ENCODE measurements at regions not wholly inside any gene's neighbourhood (a gene's known extent, or its start where the extent isn't known, plus 50 kb on each side); places are given as distances from the start of the nearest gene placed in this dataset.

DNA sequence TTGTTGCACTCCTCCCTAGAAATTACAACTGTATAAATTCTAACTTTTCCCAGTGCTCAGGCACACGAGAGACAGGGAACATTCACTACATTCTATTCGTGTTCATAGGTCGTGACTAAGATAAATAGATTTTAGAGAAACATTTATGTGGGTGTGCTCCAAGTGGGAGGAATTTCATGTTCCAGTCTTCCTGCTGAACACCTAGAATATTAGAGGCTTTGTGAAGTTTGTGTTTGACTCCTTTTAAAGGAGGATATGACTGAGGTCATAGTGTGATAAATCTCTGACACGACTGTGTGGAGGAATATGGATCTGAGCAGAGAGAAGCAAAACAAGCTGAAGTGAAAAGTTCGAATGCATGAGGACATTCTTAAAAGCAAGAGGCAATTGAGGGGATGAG lies 355.3 kb downstream of the ZSWIM6 start:
- TF ChIP-seq CTCF (IDR thresholded peaks at IDR 0.05; ENCODE audit: low read depth, low read length) (no peak), EZH2phosphoT487 (IDR thresholded peaks at IDR 0.05; ENCODE audit: low read depth) (no peak)

Data from OCI-LY3 (cell line).